T-cell (primary cell): ENCODE measurements at regions not wholly inside any gene's neighbourhood (a gene's known extent, or its start where the extent isn't known, plus 50 kb on each side); places are given as distances from the start of the nearest gene placed in this dataset.

Experiments used
- ATAC-seq, 4 experiments: fragments of 200-7000 bp in 3 of 4; fragments of 150-1000 bp in 1 of 4; cut with Tn5 transposase; replicated peaks in 1 of 4; 1 replicate in 3 of 4; 2 replicates in 1 of 4; pipeline ENCODE4 v1.10.0; 2021; ENCODE audit warnings: moderate library complexity in 3 of 4, mild to moderate bottlenecking in 2 of 4, moderate number of reproducible peaks in 1 of 4
- CTCF ChIA-PET, 2 donors: fragments of 300-600 bp; sonication (Branson Sonifier 250); formaldehyde crosslinking; loops; one replicate each; lab custom pipeline; 2022; ENCODE audit warnings: antibody characterized with exemption in 2 of 2; lab: Charles Lee
- POLR2A ChIA-PET, 2 donors: fragments of 300-600 bp; sonication (Branson Sonifier 250); formaldehyde crosslinking; loops; one replicate each; lab custom pipeline; 2022; ENCODE audit warnings: antibody characterized with exemption in 2 of 2; lab: Charles Lee
- DNase-seq, 35 experiments: peaks; one replicate each; pipeline versions ENCODE4 v3.0.0 to v3.0.0-alpha.2; 2013 to 2023
- H3K27ac ChIP-seq: one replicate; pipeline ENCODE4 v1.5.1; 2013; ENCODE audit warnings: low read length
- H3K27me3 ChIP-seq, 2 experiments: replicated peaks in 1 of 2; 1 replicate in 1 of 2; 2 replicates in 1 of 2; pipeline versions ENCODE4 v1.6.1 to v1.7.0; 2013; ENCODE audit warnings: low read length in 1 of 2, mixed read lengths in 1 of 2; ENCODE audit not compliant: control insufficient read depth in 2 of 2, insufficient read depth in 2 of 2; ENCODE audit errors: extremely low read depth in 1 of 2
- H3K36me3 ChIP-seq, 2 donors: 1 replicate in 1 of 2; 2 replicates in 1 of 2; pipeline versions ENCODE4 v1.6.1 to v1.7.0; 2013; ENCODE audit warnings: low read length in 1 of 2; ENCODE audit not compliant: control insufficient read depth in 2 of 2, insufficient read depth in 1 of 2; ENCODE audit errors: extremely low read depth in 1 of 2
- H3K4me1 ChIP-seq, 2 experiments: 1 replicate in 1 of 2; 2 replicates in 1 of 2; pipeline versions ENCODE4 v1.6.1 to v1.7.0; 2013; ENCODE audit warnings: low read length in 2 of 2, mixed read lengths in 1 of 2; ENCODE audit not compliant: insufficient read depth in 2 of 2, control insufficient read depth in 1 of 2; ENCODE audit errors: extremely low read depth in 1 of 2
- H3K4me3 ChIP-seq, 2 donors: 1 replicate in 1 of 2; 2 replicates in 1 of 2; pipeline versions ENCODE4 v1.5.1 to v1.7.0; 2013; ENCODE audit warnings: mild to moderate bottlenecking in 2 of 2, low read length in 1 of 2, moderate library complexity in 1 of 2; ENCODE audit not compliant: control insufficient read depth in 1 of 2; ENCODE audit errors: extremely low read depth in 1 of 2
- H3K9me3 ChIP-seq: 2 replicates; pipeline ENCODE4 v1.7.0; 2013
- H3K27ac Mint-ChIP-seq, 2 donors: one replicate each; pipeline ENCODE4 v1.8.0; 2020 to 2021; ENCODE audit warnings: mild to moderate bottlenecking in 2 of 2, mixed read lengths in 2 of 2
- H3K27me3 Mint-ChIP-seq, 2 donors: one replicate each; pipeline ENCODE4 v1.8.0; 2021 to 2022; ENCODE audit warnings: mixed read lengths in 2 of 2
- H3K36me3 Mint-ChIP-seq: one replicate; pipeline ENCODE4 v1.8.0; 2021; ENCODE audit warnings: mixed read lengths
- H3K4me1 Mint-ChIP-seq, 3 donors: one replicate each; pipeline ENCODE4 v1.8.0; 2020 to 2022; ENCODE audit warnings: mixed read lengths in 3 of 3, mild to moderate bottlenecking in 1 of 3
- H3K4me3 Mint-ChIP-seq, 3 donors: one replicate each; pipeline ENCODE4 v1.8.0; 2020 to 2022; ENCODE audit warnings: mild to moderate bottlenecking in 3 of 3, mixed read lengths in 3 of 3, moderate library complexity in 3 of 3
- H3K9me3 Mint-ChIP-seq, 3 donors: one replicate each; pipeline ENCODE4 v1.8.0; 2020 to 2022; ENCODE audit warnings: mixed read lengths in 3 of 3
- WGBS: methylation state at CpG from one replicate; pipeline ENCODE4 v1.1.5; 2013; ENCODE audit warnings: missing lambda C conversion rate; ENCODE audit not compliant: insufficient coverage; 5-methylcytosine and 5-hydroxymethylcytosine counted together

GRCh38 chr2:201953396-201953795, 80.3 kb upstream of the FZD7 start:
- ATAC-seq (no peak), DNase-seq (no peak)
- Histone ChIP-seq H3K4me3 (no peak overlapping the region), H3K27ac (no peak overlapping the region), H3K27me3 (peaks cover 0 to 15% of the 10 kb centered on the region in 2 experiments), H3K4me1 (no peaks in the 10 kb centered on the region), H3K9me3 (no peaks in the 10 kb centered on the region), H3K36me3 (no peaks in the 10 kb centered on the region)
- POLR2A ChIA-PET = no interaction called here
- no peaks in the 10 kb centered on the region for H3K4me1 Mint-ChIP-seq
- no peaks in the 10 kb centered on the region for H3K9me3 Mint-ChIP-seq
- no peaks in the 10 kb centered on the region for H3K36me3 Mint-ChIP-seq
- H3K27ac Mint-ChIP-seq = no peak overlapping the region
- CTCF ChIA-PET = no interaction called here
- peaks cover 19 to 24% of the 10 kb centered on the region in 2 donors for H3K27me3 Mint-ChIP-seq
- 76% methylated on average over 4 of the region's 4 CpGs for WGBS
- H3K4me3 Mint-ChIP-seq = no peak overlapping the region

- peak in 1 of 4 experiments; percentile 12 for ATAC-seq
- H3K9me3 Mint-ChIP-seq = no peaks in the 10 kb centered on the region
These were observed 79.8 kb upstream of the FZD7 start for GRCh38 chr2:201953880-201954279.

GRCh38 chr2:201955231-201955630, 78.4 kb upstream of the FZD7 start:
- CTCF ChIA-PET = no interaction called here
- DNase-seq = no peak
- H3K27me3 Mint-ChIP-seq = peaks cover 14 to 15% of the 10 kb centered on the region in 2 donors

More at GRCh38 chr2:201953880-201954279, 79.8 kb upstream of the FZD7 start:
- H3K27me3 Mint-ChIP-seq = peaks cover 19 to 22% of the 10 kb centered on the region in 2 donors
- Histone ChIP-seq H3K4me1 (no peaks in the 10 kb centered on the region), H3K27ac (no peak overlapping the region), H3K27me3 (peaks cover 0 to 15% of the 10 kb centered on the region in 2 experiments), H3K4me3 (no peak overlapping the region), H3K9me3 (no peaks in the 10 kb centered on the region), H3K36me3 (no peaks in the 10 kb centered on the region)
- WGBS = 30% methylated on average over 4 of the region's 4 CpGs
- H3K4me3 Mint-ChIP-seq = no peak overlapping the region
- POLR2A ChIA-PET = no interaction called here
- CTCF ChIA-PET = no interaction called here
- H3K4me1 Mint-ChIP-seq = no peaks in the 10 kb centered on the region
- H3K36me3 Mint-ChIP-seq = no peaks in the 10 kb centered on the region
- no peak for DNase-seq
- H3K27ac Mint-ChIP-seq = no peak overlapping the region

GRCh38 chr2:201955702-201956141, 77.9 kb upstream of the FZD7 start:
- no peak overlapping the region for H3K4me3 Mint-ChIP-seq
- POLR2A ChIA-PET = no interaction called here
- DNase-seq = no peak
- ATAC-seq = no peak
- no peaks in the 10 kb centered on the region for H3K9me3 Mint-ChIP-seq
- H3K27me3 ChIP-seq = peaks cover 0 to 10% of the 10 kb centered on the region in 2 experiments
- no peaks in the 10 kb centered on the region for H3K9me3 ChIP-seq
- 80% methylated on average over 1 of the region's 4 CpGs for WGBS
- H3K4me1 ChIP-seq = no peaks in the 10 kb centered on the region
- no peak overlapping the region for H3K27ac ChIP-seq
- no peak overlapping the region for H3K27ac Mint-ChIP-seq
- no peaks in the 10 kb centered on the region for H3K4me1 Mint-ChIP-seq
- no peak overlapping the region for H3K4me3 ChIP-seq
- no peaks in the 10 kb centered on the region for H3K36me3 ChIP-seq
- peaks cover 14 to 15% of the 10 kb centered on the region in 2 donors for H3K27me3 Mint-ChIP-seq
- CTCF ChIA-PET = no interaction called here
- H3K36me3 Mint-ChIP-seq = no peaks in the 10 kb centered on the region

More at GRCh38 chr2:201955231-201955630, 78.4 kb upstream of the FZD7 start:
- H3K9me3 Mint-ChIP-seq = no peaks in the 10 kb centered on the region
- no peaks in the 10 kb centered on the region for H3K36me3 Mint-ChIP-seq
- H3K4me1 Mint-ChIP-seq = no peaks in the 10 kb centered on the region
- H3K4me1 ChIP-seq = no peaks in the 10 kb centered on the region
- no peak overlapping the region for H3K27ac Mint-ChIP-seq
- H3K36me3 ChIP-seq = no peaks in the 10 kb centered on the region
- POLR2A ChIA-PET = no interaction called here
- 82% methylated on average over 3 of the region's 5 CpGs for WGBS
- no peak overlapping the region for H3K27ac ChIP-seq
- ATAC-seq = no peak
- peaks cover 0 to 10% of the 10 kb centered on the region in 2 experiments for H3K27me3 ChIP-seq
- H3K9me3 ChIP-seq = no peaks in the 10 kb centered on the region
- no peak overlapping the region for H3K4me3 Mint-ChIP-seq
- no peak overlapping the region for H3K4me3 ChIP-seq

- 92% methylated on average over 7 of the region's 7 CpGs for WGBS
- H3K36me3 ChIP-seq = no peaks in the 10 kb centered on the region
- no peaks in the 10 kb centered on the region for H3K4me1 Mint-ChIP-seq
- no peaks in the 10 kb centered on the region for H3K4me1 ChIP-seq
- peaks cover 14 to 15% of the 10 kb centered on the region in 2 donors for H3K27me3 Mint-ChIP-seq
- POLR2A ChIA-PET = no interaction called here
- DNase-seq (no peak), ATAC-seq (no peak)
- H3K4me3 ChIP-seq = no peak overlapping the region
- no peak overlapping the region for H3K4me3 Mint-ChIP-seq
- no peaks in the 10 kb centered on the region for H3K9me3 ChIP-seq
- H3K27me3 ChIP-seq = peaks cover 0 to 8% of the 10 kb centered on the region in 2 experiments
- H3K27ac Mint-ChIP-seq = no peak overlapping the region
- H3K36me3 Mint-ChIP-seq = no peaks in the 10 kb centered on the region
- CTCF ChIA-PET = no interaction called here
- no peaks in the 10 kb centered on the region for H3K9me3 Mint-ChIP-seq
- no peak overlapping the region for H3K27ac ChIP-seq
These were observed 77.3 kb upstream of the FZD7 start for GRCh38 chr2:201956361-201956760.

- Mint-ChIP-seq H3K9me3 (no peaks in the 10 kb centered on the region), H3K27me3 (peaks cover 14 to 15% of the 10 kb centered on the region in 2 donors), H3K27ac (no peak overlapping the region), H3K4me3 (no peak overlapping the region), H3K36me3 (no peaks in the 10 kb centered on the region), H3K4me1 (no peaks in the 10 kb centered on the region)
- H3K4me3 ChIP-seq = no peak overlapping the region
- no CpG with 5 or more reads among the region's 1 CpG for WGBS
- H3K4me1 ChIP-seq = no peaks in the 10 kb centered on the region
- peaks cover 0 to 8% of the 10 kb centered on the region in 2 experiments for H3K27me3 ChIP-seq
- H3K36me3 ChIP-seq = no peaks in the 10 kb centered on the region
- DNase-seq = no peak
- ATAC-seq = no peak
- no peaks in the 10 kb centered on the region for H3K9me3 ChIP-seq
- no peak overlapping the region for H3K27ac ChIP-seq
- POLR2A ChIA-PET = no interaction called here
- CTCF ChIA-PET = no interaction called here
These were observed 76.6 kb upstream of the FZD7 start for GRCh38 chr2:201957091-201957490.

GRCh38 chr2:201959198-201959597, 74.5 kb upstream of the FZD7 start:
- H3K4me3 Mint-ChIP-seq = no peak overlapping the region

More at GRCh38 chr2:201959198-201959597, 74.5 kb upstream of the FZD7 start:
- CTCF ChIA-PET = interaction anchor here in 1 of 2 donors (0.7 kb wide), 1 partner anchor 396 kb away, joined by 3 read pairs; no protein-coding TSS in a partner anchor
- WGBS = no CpG with 5 or more reads among the region's 6 CpGs
- POLR2A ChIA-PET = no interaction called here
- Mint-ChIP-seq H3K9me3 (no peaks in the 10 kb centered on the region), H3K36me3 (no peaks in the 10 kb centered on the region), H3K4me1 (no peaks in the 10 kb centered on the region), H3K27me3 (peaks cover 15 to 19% of the 10 kb centered on the region in 2 donors), H3K27ac (no peak overlapping the region)
- no peak overlapping the region for H3K4me3 ChIP-seq
- H3K4me1 ChIP-seq = no peaks in the 10 kb centered on the region
- ATAC-seq (no peak), DNase-seq (no peak)
- no peaks in the 10 kb centered on the region for H3K36me3 ChIP-seq
- no peaks in the 10 kb centered on the region for H3K9me3 ChIP-seq
- no peak overlapping the region for H3K27ac ChIP-seq
- H3K27me3 ChIP-seq = peaks cover 0 to 5% of the 10 kb centered on the region in 2 experiments
